ENCODE measurements at regions not wholly inside any gene's neighbourhood (a gene's known extent, or its start where the extent isn't known, plus 50 kb on each side); places are given as distances from the start of the nearest gene placed in this dataset.

DNA sequence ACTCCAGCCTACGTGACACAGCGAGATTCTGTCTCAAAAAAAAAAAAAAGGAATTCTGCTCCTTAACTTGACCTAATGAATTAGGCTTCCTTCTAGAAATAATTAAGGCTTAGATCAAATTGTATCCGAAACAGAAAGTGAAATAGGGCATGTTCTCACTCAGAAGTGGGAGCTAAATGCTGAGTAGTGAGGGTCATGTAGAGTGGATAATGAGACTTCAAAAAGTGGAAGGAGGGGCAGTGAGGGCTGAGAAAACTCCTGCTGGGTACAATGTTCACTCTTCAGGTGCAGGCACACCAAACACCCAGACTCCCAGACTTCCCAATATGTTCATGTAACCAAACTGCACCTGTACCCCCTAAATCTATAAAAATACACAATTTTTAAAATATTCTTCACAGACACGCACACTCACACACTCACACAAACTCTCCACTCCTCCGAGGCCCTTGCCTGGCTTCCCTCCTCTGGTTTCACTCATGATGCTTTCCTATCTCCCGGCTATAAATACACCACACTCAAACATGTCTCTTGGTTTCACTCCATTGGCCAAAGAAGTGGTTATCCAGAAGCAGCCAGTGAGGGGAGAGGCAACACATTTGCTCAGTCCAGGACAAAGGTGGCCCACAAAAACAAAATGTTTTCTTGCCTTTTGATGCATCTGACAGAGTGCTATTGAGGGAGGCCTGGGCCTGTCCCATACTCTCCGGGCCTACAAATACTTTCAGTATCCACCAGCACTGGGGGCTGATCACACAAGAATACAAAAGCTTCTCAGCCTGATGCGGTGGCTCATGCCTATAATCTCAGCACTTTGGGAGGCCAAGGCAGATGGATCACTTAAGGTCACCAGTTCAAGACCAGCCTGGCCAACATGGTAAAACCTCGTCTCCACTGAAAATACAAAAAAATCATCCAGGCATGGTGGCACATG is 249.2 kb downstream of the TOMM20 start:
- no peak for DNase-seq

DNA sequence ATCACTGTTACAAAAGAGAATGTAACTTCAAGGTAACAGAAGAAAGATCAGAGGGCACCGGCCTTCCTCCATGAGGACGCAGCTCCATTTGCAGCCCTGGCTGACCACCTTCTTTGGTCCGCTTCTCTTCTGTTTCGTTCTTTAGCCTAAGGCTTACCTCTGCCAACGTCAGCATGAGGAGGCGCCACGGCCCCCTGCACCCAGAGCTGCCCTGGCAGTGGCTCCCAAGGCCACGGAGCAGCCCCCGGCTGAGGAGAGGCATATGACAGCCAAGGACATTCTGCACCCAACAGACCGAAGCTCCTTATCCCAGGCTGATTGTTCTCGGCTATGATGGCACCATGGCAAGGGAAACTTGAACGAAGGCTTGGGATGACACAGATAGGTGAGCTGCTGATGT is 250.3 kb downstream of the TOMM20 start:
- no peak for DNase-seq

DNA sequence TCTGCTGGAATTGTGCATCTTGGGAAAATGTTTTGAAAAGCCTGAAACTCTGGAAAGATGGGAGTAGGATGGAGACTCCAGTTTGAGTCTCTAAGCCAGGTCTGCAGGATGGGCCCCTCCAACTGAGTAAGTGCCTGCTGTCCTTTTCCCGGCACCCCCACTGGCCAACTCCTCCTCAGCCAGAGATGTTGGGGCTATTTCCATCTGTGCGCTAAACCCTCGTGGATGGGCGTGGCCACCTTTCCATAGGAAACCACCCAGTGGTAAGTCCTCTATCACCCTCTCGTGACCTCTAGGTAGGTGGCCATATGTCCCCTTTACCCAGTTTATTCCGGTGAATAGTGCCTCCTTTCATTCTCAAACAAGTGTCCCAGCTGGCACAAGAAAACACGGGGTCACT is 250.9 kb downstream of the TOMM20 start:
- no peak for DNase-seq

- DNase-seq = no peak
These were observed 252.4 kb downstream of the TOMM20 start for GRCh38 chr1:234875953-234876855.

DNA sequence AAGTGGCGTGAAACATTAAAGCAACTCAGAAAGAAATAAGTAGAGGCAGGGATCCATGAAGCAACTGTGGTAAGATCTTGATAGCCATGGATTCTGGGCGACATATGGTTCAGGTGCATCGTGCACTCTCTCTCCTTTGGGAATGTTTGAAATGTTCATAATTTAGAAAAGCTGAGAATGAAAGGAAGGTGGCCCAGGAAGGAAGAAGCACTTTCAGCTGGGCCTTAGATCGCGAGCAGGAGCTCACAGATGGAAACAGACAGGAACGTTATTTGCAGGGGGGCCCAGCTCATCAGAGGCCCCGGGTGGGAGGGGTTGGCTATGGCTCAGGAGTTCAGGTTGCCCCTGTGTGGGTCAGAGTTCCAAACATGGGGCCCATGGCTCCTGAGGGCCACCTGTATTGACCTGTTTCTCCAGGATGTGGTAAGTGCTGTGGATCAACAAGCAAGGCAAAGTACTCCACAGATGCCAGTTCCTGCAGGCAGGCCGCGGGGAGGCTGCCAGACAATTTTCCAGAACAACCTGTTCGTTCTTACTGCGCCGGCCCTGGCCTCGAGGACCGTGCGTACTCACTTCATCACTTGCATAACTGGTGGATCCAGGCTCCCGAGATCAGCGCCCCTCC is 253.2 kb downstream of the TOMM20 start:
- no peak for DNase-seq

DNA sequence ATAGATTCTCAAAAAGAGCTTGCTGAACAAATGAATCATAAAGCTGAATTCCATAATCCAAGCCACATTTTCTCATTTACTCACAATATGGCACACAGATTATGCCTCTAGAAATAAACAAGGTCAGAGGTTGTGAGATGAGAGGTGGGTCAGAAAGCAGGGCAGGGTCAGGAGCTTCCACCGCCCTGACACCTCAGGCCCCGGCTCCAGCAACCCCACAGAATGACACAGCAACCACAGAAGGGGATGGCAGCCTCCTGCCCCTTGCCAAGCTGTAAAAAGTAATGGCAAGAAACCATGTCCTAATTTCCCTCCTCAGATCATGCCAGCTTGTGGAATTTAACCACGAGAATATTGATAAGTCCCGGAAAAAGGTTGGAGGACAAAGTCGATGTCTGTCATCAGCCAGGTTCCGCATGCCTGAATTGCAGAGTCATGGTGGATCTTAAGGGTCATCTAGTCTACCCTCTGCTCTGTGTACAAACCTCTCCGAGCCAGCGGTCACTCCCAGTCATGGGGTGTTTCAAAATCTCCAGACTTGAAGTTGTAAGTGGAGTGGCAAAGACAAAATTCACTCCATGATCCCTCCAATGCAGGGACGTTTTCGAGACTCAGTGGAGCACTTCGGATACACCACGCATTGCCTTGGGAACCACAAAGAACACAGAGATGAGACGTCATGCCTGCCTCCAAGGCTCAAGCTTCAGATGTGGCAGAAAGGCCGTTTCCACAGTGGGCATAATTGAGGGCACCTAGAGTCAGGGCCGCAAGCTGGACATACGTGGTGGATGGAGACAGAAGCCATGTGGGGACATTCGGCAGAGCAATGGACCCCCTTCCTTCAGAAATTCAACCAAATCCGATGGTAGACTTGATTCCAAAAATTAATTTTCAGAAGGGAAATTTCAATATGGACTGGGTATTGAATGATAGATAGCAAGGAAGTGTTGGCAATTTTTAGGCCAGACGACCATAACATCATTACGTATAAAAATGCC is 254.0 kb downstream of the TOMM20 start:
- no peak for DNase-seq

DNA sequence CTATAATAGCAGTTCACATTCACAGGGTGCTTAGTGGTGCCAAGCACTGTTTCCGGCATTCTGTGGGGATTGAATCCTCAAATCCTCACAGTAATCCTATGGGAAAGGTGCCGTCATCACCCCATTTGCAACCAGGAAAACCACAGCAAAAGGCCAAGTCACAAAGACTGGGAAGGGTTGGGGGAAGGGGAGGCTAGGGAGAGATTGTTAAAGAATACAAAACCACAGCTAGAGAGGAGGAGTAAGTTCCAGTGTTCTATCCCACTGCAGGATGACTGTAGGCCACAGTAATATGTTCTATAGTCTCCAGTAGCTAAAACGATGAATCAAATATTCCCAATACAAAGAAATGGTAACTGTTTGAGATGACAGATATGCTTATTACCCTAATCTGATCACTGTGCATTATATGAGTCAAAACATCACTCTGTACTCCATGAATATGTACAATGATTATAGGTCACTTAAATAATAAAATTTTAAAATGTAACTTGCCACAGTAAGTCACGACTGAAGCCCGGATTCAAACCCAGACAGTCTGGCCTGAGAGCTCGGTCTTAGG is 256.8 kb downstream of the TOMM20 start:
- DNase-seq = no peak

- no peak for DNase-seq
These were observed 257.5 kb downstream of the TOMM20 start for GRCh38 chr1:234871039-234871709.

GRCh38 chr1:234870020-234870981 is 258.3 kb downstream of the TOMM20 start:
- no peak for DNase-seq

GRCh38 chr1:234869182-234870019 is 259.2 kb downstream of the TOMM20 start:
- no peak for DNase-seq

DNA sequence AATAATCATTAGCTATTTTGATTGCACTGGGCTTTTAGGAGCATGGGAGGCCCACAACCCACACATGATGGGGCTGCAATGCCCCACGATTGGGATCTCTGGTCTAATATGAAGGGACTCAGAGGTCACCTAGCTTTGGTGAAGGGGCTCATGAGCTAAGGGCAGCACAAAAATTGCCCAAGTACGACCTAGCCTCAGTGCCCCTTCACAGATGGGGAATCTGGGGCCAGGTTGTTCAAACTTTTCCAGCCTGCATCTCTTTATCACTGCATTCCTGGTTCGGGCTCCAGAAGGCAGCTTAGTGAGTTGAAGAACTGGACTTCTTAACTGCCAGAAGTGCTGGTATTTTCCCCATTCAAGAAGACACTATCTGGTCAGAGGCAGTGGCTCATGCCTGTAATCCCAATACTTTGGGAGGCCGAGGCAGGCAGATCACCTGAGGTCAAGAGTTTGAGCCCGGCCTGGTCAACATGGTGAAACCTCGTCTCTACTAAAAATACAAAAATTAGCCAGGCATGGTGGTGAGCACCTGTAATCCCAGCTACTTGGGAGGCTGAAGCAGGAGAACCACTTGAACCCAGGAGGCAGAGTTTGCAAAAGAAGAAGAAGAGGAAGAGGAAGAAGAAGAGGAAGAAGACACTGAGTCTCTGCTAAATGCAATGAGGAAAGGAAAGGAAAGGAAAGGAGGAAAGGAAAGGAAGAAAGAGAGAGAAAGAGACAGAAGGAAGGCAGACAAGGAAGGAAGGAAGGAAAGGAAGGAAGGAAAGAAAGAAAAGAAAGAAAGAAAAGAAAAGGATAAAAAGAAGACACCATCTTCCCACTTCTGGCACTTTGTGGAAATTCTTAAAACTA is 258.5 kb upstream of the IRF2BP2 start:
- DNase-seq = no peak

DNA sequence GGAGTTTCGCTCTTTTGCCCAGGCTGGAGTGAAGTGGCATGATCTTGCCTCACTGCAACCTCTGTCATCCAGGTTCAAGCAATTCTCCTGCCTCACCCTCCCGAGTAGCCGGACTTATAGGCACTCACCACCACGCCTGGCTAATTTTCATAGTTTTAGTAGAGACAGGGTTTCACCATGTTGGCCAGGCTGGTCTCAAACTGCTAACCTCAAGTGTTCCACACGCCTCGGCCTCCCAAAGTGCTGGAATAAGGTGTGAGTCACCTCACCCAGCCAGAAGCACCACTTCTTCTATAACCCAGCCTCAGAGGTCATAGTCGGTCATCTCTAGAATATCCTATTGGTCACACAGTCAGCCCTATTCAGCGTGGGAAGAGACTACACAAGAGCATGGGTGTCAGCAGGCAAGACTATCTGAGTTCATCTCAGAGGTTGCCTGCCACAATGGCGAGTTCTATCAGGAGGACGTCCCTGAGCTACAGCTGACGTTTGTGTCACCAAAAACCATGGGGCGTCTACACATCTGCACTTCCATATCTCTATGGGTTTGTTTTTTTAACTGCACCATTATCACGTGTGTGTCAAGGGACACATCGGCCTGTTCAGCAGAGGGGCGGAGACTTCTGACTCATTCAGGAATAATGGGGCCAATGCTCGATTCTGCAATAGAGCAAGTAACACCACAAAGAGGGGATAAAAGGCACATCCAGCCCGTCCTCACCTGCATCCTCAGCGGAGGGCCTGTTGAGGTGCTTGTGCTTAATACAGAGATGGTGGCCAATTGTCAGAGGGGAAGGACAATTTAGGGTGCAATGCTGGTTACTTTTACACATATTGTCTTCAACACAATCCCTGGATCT is 256.3 kb upstream of the IRF2BP2 start:
- DNase-seq = no peak

DNA sequence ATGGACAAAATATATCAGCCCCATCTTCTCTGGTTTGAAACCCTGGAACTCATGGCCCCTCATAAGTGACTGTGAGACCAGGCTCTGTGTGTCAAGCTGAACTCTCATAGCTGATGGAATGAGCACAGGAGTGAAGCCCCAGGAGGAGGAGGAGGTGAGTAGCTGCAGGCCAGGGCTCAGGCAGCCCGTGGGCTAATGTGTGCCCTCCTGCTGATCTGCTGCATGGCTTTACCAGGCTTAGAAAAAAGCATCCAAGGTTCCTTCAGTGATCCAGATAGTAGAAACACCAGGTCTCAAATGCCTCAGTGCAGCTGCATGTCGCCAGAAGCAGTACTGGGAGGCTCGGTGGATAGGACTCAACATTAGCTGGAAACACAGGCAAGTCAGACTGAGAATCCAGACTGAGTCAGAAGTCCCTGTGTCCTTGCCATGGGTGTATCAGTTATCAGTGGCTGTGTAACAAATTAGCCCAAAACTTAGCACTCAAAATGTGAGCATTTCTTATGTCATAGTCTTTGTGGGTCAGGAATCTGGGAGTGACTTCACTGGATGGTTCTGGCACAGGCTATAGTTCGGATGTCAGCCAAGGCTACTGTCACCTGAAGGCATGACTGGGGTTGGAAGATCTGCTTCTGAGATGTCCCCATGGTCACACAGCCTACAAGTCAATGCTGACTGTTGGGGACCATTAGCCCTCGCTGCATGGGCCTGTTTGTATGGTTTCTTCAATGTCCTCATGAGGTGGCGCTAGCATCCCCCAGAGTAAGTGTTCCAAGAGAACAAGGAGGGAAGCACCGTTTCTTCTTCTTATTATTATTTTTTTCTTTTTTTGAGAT is 255.4 kb upstream of the IRF2BP2 start:
- no peak for DNase-seq

DNA sequence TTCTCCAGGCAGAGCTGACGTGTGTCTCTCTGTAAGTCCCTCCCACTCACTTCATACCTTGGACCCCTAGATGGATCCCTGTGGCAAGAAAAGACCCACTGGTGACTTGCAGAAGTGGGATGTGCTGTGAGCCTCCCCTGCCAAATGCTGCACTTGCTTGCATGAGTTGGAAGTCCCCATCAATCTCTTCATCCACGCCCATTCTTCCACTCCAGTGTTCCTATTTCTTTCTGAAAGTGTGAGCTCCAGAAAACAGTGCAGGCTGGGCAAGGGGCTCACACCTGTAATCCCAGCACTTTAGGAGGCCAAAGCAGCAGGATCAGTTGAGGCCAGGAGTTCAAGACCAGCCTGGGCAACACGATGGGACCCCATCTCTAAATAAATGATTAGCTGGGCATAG is 254.1 kb upstream of the IRF2BP2 start:
- DNase-seq = no peak

DNA sequence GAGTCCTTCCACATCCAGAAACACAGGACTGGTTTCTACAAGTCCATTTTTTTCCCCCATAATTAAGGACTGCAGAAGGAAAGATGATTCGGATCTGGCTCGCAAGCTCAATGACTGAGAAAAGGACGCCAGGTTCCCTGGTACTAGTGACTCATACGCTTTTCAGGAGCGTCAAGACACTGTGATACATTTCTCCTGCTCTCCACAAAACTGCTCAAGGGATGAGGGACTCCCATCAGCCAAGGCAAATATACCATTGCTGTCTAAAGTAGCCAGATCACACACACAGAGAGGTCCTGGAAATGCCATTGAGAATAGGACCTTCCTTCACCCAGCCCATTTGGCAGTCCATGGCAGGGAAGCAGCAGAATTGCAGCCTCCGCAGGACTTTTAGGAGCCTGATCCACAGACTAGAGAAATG is 253.6 kb upstream of the IRF2BP2 start:
- DNase-seq = no peak
